CD4-positive, alpha-beta T cell treated with Interleukin-6 at 100 ng/mL for 8 hours (primary cell): ENCODE measurements at regions not wholly inside any gene's neighbourhood (a gene's known extent, or its start where the extent isn't known, plus 50 kb on each side); places are given as distances from the start of the nearest gene placed in this dataset.

ENCODE experiments used
- DNase-seq: peaks from one replicate; pipeline ENCODE4 v3.0.0-alpha.2; 2020; ENCODE audit warnings: mixed read lengths, low spot score

DNA sequence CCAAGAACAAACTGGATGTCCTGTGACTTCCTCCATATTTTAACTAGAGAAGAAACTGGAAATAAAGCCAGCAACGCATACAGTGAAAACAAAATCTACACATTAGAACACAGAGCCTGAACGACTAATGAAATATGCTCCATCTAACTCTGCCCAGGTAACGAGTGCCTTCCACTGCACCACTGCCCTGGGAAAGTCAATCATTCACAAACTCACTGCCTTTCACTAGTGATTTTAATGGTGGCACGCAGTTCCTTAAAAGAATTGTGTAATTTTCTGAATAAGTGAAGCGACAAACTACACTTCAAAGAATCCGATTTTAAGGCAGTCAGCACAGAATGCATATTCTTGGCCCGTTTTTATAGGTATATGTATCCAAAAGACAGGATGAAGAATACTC is 416.0 kb downstream of the SHQ1 start:
- DNase-seq, result no peak

DNA sequence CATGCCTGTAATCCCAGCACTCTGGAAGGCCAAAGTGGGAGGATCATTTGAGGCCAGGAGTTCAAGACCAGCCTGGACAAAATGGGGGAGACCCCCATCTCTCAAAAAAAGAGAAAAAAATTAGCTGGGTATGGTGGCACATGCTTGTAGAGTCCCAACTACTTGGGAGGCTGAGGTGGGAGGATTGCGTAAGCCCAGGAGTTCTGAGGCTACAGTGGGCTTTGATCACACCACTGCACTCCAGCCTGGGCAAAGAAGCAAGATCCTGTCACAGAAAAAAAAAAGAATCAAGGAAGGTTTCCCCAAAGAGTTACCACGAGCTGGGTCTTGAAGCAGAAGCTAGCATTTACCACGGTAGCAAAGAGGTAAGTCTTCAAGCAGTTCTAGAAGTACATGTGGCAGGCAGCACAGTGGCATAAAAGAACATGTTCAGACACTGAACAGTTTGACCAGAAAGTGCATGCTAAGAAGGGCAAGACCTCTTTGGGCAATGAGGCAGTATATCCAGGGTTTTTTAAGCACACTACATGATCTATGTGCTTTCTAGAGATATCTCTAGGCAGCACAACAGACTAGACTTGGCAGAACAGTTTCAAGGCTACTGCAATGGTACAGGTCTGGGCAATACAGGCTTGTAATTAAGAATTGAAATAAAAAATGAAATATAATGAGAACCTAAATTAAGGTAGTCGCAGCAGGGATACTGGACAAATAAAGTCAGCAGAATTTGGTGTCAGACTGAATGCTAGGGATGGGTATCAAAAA is 418.5 kb downstream of the SHQ1 start:
- no peak for DNase-seq

DNA sequence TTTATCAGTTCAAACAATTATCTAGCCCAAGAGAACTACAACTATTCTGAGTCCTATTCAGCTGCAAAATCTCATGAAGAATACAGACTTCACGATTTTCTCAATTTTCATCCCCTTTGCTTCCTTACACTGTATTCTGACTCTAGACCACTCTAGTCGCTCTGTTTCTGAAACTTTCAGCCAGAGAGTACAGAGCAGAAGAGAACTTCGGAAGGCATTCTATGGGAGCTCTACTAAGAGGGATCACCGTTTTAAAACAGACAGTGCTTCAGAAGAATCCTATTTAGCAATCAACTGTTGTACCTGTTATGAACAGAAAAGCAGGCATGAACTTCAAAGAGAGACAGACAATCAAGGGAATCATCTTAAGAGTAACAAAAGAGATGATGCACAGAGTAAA is 419.4 kb downstream of the SHQ1 start:
- no peak for DNase-seq

DNA sequence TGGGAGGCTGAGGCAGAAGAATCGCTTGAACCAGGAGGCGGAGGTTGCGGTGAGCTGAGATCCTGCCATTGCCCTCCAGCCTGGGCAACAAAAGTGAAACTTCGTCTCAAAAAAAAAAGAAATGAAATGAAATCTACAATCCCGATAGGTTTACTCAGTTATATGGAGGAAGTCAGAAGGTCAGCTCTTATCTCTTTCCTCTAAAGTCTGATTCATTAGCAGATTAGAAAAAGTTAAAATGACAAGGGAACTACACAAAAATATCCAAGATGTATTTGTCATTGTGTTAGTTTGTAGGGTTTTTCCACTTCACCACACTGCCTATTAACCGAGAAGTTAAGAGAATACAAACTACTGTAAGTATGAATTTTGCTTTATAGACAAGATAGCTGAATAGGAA is 420.6 kb downstream of the SHQ1 start:
- DNase-seq, result no peak

DNA sequence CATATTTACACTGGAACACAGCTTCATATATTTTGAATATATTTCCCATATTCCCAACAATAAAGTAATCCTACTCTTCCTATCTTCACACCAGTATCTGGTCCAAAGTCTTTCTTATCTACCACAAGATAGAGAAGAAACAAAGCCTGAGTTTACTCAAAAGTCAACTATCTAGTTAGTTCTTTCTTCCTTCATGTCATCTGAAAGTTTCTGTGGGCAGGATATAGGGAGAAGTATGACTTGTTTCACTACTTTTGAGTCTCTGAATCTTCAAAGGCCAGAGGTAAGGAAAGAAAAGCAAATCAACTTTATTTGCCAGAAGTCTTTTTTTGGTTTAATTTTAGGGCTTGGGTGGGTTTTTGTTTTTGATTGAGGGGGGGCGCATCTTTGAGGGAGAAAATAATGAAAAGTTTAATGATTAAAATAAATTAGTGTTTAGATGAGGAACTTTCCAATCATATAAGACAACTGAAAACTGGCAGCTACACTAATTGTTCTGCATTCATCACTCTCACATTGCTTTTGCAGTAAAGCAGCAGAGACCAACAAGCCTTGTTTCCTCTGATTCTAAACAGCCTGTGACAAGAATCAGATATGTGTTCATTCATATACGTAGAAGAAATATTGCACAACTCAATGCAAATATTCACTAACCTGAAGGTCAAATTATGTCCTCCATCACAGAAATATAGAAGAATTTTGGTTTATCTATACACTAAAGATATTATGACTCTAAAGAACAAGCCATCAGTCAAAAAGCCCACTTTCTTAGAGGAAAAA is 421.4 kb downstream of the SHQ1 start:
- no peak for DNase-seq

DNA sequence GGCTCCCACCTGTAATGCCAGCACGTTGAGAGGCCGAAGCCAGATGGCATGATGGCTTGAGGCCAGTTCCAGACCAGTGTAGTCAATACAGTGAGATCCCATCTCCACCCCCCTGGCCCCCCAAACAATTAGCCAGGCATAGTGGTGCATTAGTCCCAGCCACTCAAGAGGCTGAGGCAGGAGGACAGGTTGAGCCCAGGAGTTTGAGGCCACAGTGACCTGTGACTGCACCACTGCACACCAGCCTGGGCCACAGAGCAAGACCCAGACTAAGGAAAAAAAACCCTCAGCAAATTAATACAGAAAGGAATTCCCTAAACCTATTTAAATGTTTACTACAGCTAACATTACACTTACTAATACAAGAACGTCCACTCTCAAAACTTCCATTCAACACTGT is 424.6 kb downstream of the SHQ1 start:
- no peak for DNase-seq

DNA sequence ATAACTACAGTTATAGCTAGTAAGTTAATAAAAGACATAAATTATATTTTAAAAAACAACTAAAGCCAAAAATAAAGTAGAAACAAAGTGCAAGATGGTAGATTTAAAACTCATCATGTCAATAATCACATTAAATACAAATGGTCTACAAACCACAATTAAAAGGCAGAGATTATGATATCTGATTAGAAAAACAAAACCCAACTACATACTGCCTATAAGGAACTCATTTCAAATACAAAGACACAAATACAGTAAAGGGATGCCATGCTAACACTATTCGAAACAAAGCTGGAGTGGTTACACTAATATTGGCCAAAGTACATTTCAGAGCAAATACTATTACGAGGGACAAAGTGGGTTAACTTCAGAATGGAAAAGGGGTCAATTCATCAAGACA is 426.5 kb downstream of the SHQ1 start:
- DNase-seq, result no peak

DNA sequence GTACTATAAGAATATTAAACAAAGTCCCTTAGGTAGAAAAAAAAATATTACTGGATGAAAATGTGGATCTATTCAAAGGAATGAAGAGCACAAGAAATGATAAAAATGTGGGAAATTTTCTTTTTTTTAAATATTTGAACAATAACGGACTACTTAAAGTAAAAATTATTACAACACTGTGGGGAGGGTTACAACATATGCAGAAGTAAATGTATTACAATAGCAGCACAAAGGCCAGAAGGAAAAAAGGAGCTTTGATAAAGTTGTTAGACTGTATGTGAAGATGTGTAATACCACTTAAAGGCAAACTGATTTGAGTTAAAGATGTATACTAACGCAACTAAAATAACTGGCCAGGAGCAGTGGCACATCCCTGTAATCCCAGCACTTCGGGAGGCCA is 427.1 kb downstream of the SHQ1 start:
- no peak for DNase-seq

DNA sequence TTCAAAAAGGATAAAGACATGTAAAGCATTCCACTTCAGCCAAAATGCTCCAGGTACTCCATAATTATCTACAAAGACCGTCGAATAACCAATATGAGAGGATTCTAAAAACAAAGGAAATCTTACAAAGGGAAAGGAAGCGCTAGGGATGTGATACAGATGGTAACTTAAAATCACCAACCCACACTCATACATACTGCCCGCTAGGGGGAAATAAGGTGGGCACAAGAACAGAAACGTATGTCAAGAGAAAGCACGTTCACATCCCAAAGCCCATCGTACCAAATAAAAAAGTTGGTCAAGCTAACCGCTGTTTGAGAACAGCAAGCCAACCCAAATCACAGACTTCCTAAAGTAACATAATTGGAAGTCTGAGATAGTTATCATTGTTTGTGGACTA is 429.4 kb downstream of the SHQ1 start:
- DNase-seq, result no peak

DNA sequence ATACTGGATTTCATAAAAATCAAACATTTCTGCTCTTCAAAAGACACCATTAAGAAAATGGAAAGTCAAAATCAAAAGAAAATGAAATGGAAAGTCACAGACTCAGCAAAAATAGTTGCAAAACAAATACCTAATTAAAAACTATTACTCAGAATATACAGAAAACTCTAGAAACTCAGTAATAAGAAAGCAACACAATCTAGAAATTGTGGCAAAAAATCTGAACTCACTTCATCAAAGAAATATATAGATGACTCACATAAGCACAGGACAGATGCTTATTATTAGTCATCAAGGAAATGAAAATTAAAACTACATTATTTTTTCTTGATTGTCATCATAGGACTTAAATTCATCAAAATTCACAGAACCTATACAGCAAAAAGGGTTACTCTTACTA is 430.0 kb downstream of the SHQ1 start:
- DNase-seq, result peak; percentile 4

DNA sequence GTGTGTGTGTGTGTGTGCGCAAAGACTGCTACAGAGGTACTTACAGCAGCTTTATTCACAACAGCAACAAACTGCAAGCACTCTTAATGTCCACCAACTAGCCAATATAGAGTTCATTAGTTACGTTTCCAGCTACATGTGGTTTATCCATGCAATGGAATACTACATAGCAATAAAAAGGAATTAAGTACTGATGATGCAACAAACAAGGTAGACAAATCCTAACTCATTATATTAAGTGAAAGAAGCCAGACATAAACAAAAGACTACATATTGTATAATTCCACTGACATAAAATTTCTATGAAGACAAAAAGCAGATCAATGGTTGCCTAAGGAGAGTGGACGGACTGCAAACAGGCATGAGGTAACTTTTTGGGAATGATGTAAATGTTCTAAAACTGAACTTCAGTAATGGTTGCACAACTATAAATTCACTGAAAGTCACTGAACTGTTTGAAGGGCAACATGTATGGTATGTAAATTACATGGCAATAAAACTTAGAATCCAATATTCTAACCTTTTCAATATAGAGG is 433.7 kb downstream of the SHQ1 start:
- no peak for DNase-seq

DNA sequence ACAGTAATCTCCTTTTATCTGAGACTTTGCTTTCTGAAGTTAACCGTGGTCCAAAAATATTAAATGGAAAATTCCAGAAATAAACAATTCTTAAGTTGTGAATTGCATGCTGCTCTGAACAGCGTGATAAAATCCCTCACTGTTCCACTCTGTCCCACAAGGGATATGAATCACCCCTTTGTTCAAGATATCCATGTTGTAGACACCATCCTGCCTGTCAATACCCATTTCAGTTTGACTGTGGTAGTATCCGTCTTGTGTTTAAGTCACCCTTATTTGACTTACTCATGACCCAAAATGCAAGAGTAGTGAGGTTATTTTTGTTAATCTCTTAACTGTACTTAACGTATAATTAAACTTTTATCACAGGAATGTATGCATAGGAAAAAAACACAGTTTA is 435.0 kb downstream of the SHQ1 start:
- no peak for DNase-seq

DNA sequence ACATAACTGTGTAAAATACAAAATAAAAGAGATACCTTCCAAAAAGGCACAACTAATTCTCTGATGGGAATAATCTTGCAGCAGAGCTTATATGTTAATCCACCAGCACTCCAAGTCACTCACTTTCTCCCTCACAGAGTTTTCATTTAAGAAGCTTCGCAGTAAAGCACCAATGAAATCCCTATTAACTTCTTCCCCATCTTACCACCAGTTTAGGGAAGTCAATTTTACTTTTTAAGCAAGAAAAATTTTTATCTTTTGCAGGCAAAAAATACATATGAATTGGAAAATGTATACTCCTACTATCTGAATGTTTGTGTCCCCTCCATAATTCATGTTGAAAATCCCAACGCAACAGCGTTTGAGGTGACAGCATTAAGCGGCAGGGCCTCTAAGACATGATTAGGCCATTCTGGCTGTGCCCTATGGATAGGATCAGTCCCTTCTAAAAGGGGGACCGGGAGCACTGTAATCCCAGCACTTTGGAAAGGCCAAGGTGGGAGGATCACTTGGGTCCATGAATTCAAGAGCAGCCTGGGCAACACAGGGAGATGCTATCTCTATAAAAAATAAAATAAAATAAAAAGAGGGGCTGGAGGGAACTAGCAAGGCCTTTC is 435.8 kb downstream of the SHQ1 start:
- no peak for DNase-seq

DNA sequence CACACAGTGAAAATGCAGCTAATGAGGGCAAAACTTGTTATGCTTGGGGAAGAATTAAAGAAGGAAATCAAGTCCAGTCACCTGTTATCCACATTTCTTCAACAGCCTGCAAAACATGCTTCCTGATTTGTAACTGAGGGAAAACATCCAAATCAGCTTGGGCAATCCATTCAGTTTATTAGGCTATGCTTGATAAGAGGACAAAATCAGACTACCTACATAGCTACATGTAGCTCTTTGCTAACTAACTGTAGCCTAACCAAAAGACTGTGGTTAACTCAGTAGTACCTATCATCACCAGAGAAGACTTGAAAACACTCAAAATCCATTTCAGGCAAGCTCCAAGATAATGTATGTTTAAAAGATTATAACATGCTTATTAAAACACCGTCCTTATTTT is 436.4 kb downstream of the SHQ1 start:
- no peak for DNase-seq

DNA sequence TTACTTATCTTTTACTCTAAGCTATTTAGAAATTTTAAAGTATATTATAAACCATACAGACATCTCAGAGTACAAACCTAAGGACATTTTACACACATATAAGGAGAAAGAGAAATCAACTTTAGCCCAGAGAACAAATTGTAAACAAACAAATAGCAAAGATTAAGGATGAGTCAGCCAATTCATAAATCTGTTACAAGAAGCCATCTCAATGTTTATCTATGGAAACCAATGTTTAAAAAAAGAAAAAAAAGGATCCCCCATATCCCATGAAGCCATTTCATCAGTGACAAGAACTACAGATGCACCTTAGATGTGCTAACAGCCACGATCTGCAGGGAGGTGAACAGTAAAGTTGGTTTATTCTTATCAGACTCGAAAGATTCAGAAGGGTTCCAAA is 437.1 kb downstream of the SHQ1 start:
- no peak for DNase-seq

DNA sequence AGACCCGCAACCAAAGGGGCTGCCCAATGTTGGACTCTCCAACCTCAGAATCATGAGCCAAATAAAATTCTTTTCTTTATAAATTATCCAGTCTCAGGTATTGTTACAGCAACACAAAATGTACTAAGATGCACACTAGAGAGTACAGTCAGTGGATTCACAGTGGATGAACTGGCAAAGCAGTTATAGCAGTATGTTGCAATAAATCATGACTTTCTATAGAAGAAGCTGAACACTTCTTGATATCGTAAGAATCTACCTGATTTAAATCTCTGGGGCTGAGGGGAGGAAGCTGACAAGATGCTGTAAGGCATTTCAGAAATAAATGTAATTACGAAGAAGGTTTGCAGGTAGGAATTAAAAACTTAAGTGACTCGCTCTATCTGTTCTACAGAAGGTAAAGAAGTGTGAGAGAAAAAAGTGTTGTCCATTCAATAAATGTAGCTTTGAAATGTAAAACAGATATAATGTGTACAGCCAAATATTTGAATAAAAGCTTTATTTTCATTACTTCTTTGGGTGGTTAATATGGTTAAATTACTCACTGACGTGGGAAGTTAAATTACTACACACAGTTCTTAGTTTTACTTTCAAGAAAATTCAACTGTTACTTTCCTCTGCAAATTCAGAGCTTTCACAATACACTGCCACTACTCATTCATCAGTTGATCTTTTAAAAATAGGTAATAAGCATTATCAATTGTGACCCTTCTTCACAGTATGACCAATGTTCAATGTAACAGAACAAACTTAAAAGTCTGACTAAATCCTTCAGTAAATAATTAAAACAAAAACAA is 439.1 kb downstream of the SHQ1 start:
- no peak for DNase-seq

DNA sequence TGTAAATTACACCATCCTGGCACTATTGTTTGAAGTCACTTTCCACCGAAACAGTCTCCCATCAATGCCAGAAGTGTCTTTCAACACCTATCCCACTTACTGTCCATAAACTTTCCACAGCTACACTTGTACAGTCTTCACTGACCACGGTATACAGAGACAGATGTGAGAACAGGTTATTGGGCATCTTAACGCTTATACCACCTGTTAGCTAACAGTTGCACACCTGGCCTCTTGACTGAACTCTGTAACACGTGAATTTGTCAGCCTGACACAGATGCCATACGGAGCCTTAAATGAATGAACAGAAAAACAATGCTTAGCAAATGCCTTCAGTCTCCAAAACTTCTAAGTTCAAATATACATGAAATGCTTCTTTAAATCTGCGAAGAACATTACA is 440.5 kb downstream of the SHQ1 start:
- no peak for DNase-seq

DNA sequence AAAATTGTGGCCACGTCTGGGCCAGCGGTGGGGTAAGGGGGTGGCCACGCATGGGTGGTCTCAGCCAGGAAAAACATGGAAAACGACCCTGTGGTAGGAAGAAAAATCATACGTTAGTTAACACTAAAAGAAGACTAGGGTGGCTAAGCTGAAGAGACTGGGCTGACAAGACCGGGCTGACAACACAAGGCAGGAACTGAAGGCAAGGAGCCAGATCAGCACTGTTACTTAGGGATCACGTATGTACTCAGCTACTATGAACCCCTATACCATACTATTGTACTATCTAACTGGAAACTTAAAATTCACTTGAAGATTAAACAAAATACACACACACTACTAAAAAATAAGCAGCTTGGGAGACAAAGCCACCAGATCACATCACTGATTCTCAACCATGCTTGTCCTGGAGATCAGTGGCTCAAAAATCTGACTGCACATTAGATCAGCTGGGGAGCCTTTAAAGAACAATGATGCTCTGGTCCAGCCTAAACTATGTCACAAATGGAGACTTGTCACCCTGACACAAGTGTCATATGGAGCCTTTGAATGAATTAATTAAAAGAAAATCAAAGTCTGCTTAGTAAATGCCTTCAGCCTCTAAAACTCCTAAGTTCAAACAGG is 442.2 kb downstream of the SHQ1 start:
- DNase-seq, result no peak

DNA sequence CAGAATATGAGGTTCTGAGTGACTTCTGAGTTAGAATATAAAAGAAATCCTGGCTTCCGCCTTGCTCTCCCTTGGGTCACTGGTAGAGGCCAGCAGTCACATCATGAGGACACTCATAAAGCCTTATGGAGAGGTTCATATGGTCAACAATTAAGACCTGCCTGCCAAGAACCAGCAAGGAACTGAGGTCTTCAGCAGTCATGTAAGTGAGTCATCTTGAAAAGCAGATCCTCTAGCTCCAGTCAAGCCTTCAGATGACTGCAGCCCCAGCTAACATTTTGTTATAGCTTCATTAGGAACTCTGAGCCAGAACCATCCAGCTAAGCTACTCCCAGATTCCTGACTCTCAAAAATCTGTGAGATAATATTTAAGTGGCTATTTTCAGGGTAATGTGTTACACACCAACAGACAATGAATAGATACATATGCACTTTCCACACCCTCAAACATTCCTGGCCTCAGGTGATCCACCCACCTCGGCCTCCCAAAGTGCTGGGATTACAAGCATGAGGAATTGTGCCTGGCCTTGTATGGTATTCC is 447.2 kb downstream of the SHQ1 start:
- DNase-seq, result no peak

DNA sequence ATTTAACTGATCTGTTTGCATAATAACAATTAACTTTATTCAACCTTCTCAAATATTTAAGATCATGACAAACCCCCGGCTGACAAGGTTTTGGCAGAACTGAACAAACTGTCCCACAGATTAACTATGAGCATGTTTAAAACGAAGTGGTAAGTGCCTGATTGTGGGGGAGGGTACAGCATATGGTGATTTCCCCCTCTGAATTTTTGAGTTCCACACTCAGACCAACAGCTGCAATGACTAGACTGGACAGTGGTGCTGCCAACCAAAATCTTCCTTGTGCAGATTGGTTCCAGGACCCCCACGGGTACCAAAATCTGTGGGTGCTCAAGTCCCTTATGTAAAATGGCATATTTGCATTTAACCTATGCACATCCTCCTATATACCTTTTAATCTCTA is 449.5 kb downstream of the SHQ1 start:
- DNase-seq, result no peak

DNA sequence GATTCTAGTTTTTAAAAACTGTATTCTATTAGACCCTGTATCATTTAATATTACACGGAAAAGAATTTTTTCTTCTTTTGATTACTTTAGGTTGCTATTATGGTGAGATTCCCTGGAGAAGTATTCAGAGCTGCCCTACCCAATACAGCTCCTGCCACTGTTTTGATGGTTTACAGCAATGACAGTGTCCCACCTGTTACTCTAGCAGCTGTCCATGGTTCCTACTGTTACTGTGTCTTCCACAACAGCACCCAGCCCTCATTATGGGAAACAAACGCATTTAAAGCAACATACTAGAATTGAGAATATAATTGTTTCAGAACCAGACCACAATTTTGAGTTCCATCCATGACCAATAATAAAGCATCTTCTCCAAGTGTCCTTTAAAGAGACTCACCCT is 450.7 kb downstream of the SHQ1 start:
- no peak for DNase-seq

DNA sequence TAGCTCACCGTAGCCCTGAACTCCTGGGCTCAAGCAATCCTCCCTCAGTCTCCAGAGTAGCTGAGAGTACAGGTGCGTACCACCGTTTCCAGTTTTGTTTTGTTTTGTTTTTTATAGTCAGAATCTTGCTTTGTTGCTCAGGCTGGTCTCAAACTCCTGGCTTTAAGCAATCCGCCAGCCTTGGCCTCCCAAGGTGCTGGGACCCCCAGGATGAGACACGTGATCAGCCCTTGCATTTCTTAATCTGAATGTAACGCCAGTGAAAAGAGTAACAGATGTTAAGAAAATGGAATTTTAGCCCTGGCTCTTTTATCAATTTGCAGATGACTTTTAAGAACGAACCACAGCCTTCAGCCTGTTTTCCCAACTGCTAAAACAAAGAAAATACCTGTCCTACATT is 451.3 kb downstream of the SHQ1 start:
- DNase-seq, result no peak
